GM04504 (cell line): ENCODE measurements at regions not wholly inside any gene's neighbourhood (a gene's known extent, or its start where the extent isn't known, plus 50 kb on each side); places are given as distances from the start of the nearest gene placed in this dataset.
"Not testable (repeated sequence)": the region's sequence is repeated elsewhere in the genome, so short reads cannot be mapped to it uniquely, and the experiment has no call there.

Experiments
- DNase-seq: peaks from one replicate; pipeline ENCODE4 v3.0.0-alpha.2; 2012; ENCODE audit warnings: low read depth

- DNase-seq, result no peak
Observed at GRCh38 chr13:81031996-81032395, 691.1 kb upstream of the SPRY2 start.

- no peak for DNase-seq
Observed at GRCh38 chr13:81025091-81025490, 684.2 kb upstream of the SPRY2 start.

- DNase-seq, result no peak
Observed at GRCh38 chr13:81021284-81021840, 680.4 kb upstream of the SPRY2 start.

- no peak for DNase-seq
Observed at GRCh38 chr13:81020010-81020409, 679.1 kb upstream of the SPRY2 start.

- DNase-seq, result no peak
Observed at GRCh38 chr13:81018936-81019335, 678.0 kb upstream of the SPRY2 start.

GRCh38 chr13:81017513-81018152 lies 676.7 kb upstream of the SPRY2 start:
- peak; percentile 1 for DNase-seq

- no peak for DNase-seq
Observed at GRCh38 chr13:81012031-81012430, 671.1 kb upstream of the SPRY2 start.

- DNase-seq, result no peak
Observed at GRCh38 chr13:81001828-81002385, 661.0 kb upstream of the SPRY2 start.

- not testable (repeated sequence) for DNase-seq
Observed at GRCh38 chr13:80998603-80999002, 657.7 kb upstream of the SPRY2 start.

GRCh38 chr13:80989747-80990146 lies 648.8 kb upstream of the SPRY2 start:
- DNase-seq, result no peak

- DNase-seq, result no peak
Observed at GRCh38 chr13:80989241-80989640, 648.3 kb upstream of the SPRY2 start.

- no peak for DNase-seq
Observed at GRCh38 chr13:80988391-80989151, 647.6 kb upstream of the SPRY2 start.

GRCh38 chr13:80979035-80979641 lies 638.2 kb upstream of the SPRY2 start:
- peak; percentile 17 for DNase-seq

- DNase-seq, result no peak
Observed at GRCh38 chr13:80977168-80977567, 636.2 kb upstream of the SPRY2 start.

- DNase-seq, result no peak
Observed at GRCh38 chr13:80975903-80976302, 635.0 kb upstream of the SPRY2 start.

- DNase-seq, result no peak
Observed at GRCh38 chr13:80973721-80974120, 632.8 kb upstream of the SPRY2 start.

- no peak for DNase-seq
Observed at GRCh38 chr13:80972857-80973478, 632.0 kb upstream of the SPRY2 start.

GRCh38 chr13:80965097-80965496 lies 624.2 kb upstream of the SPRY2 start:
- DNase-seq, result no peak

GRCh38 chr13:80962855-80963254 lies 621.9 kb upstream of the SPRY2 start:
- no peak for DNase-seq

GRCh38 chr13:80962173-80962572 lies 621.2 kb upstream of the SPRY2 start:
- DNase-seq, result no peak

GRCh38 chr13:80957019-80957655 lies 616.2 kb upstream of the SPRY2 start:
- DNase-seq, result no peak

GRCh38 chr13:80955501-80955900 lies 614.6 kb upstream of the SPRY2 start:
- DNase-seq, result no peak
